Colonic mucosa (tissue), 4 donors: ENCODE measurements at regions not wholly inside any gene's neighbourhood (a gene's known extent, or its start where the extent isn't known, plus 50 kb on each side); places are given as distances from the start of the nearest gene placed in this dataset.

ENCODE experiments used
- DNase-seq: peaks from one replicate; pipeline ENCODE4 v3.0.0-alpha.2; 2020
- H3K27ac ChIP-seq: fragments of 200-600 bp; one replicate; pipeline ENCODE4 v1.8.0; 2021
- H3K27me3 ChIP-seq: fragments of 200-600 bp; one replicate; pipeline ENCODE4 v1.8.0; 2021
- H3K36me3 ChIP-seq: fragments of 200-600 bp; one replicate; pipeline ENCODE4 v1.8.0; 2021
- H3K4me1 ChIP-seq: fragments of 200-600 bp; one replicate; pipeline ENCODE4 v1.8.0; 2021; ENCODE audit warnings: mild to moderate bottlenecking
- H3K4me3 ChIP-seq: fragments of 200-600 bp; one replicate; pipeline ENCODE4 v1.8.0; 2021
- H3K9ac ChIP-seq, 2 donors: one replicate each; pipeline ENCODE4 v1.7.0; 2013; ENCODE audit warnings: control low read depth in 2 of 2, low read depth in 2 of 2, low read length in 2 of 2
- H3K9me3 ChIP-seq: fragments of 200-600 bp; one replicate; pipeline ENCODE4 v1.8.0; 2021
- CTCF ChIP-seq: fragments of 200-600 bp; IDR thresholded peaks from one replicate; pipeline ENCODE4 v1.8.0; 2022; ENCODE audit warnings: antibody characterized with exemption, mild to moderate bottlenecking
- intact Hi-C: fragments of 100-400 bp; cut with DNase I; formaldehyde crosslinking; loops from one replicate; pipeline ENCODE4 v1.14.1; 2022
- donor health status: healthy.
- donor health status: DM: no; HTN: no; CAD: no.
- donor health status: DM: no; HTN: no; CAD: no.

- no peaks in the 10 kb centered on the region for H3K36me3 ChIP-seq
- no peak overlapping the region for H3K27ac ChIP-seq
- DNase-seq, result no peak
- no peak overlapping the region for H3K9ac ChIP-seq
- no peak overlapping the region for H3K4me3 ChIP-seq
- H3K4me1 ChIP-seq, result no peaks in the 10 kb centered on the region
- H3K27me3 ChIP-seq, result no peaks in the 10 kb centered on the region
- intact Hi-C loops, result no loop called here
- TF ChIP-seq CTCF, result no peak
- no peaks in the 10 kb centered on the region for H3K9me3 ChIP-seq
Observed at GRCh38 chr2:199629301-199629700, 171.6 kb upstream of the SATB2 start.

- Histone ChIP-seq H3K27ac (no peak overlapping the region), H3K4me3 (no peak overlapping the region), H3K27me3 (no peaks in the 10 kb centered on the region), H3K9me3 (no peaks in the 10 kb centered on the region), H3K9ac (no peak overlapping the region), H3K36me3 (no peaks in the 10 kb centered on the region), H3K4me1 (no peaks in the 10 kb centered on the region)
- no peak for DNase-seq
- TF ChIP-seq CTCF, result no peak
- intact Hi-C loops, result no loop called here
Observed at GRCh38 chr2:199627417-199627816, 169.7 kb upstream of the SATB2 start.

GRCh38 chr2:199624958-199625357 lies 167.2 kb upstream of the SATB2 start:
- Histone ChIP-seq H3K4me1 (no peaks in the 10 kb centered on the region), H3K27me3 (no peaks in the 10 kb centered on the region), H3K36me3 (no peaks in the 10 kb centered on the region), H3K4me3 (no peak overlapping the region), H3K9me3 (no peaks in the 10 kb centered on the region), H3K9ac (no peak overlapping the region), H3K27ac (no peak overlapping the region)
- TF ChIP-seq CTCF, result no peak
- intact Hi-C loops, result no loop called here
- no peak for DNase-seq

GRCh38 chr2:199612509-199613130 lies 154.9 kb upstream of the SATB2 start:
- Histone ChIP-seq H3K4me1 (no peaks in the 10 kb centered on the region), H3K4me3 (no peak overlapping the region), H3K36me3 (no peaks in the 10 kb centered on the region), H3K27me3 (no peaks in the 10 kb centered on the region), H3K9me3 (no peaks in the 10 kb centered on the region), H3K9ac (no peak overlapping the region), H3K27ac (no peak overlapping the region)
- TF ChIP-seq CTCF, result no peak
- DNase-seq, result no peak
- intact Hi-C loops, result no loop called here

- no peak for TF ChIP-seq CTCF
- H3K9me3 ChIP-seq, result no peaks in the 10 kb centered on the region
- no peaks in the 10 kb centered on the region for H3K4me1 ChIP-seq
- no peak overlapping the region for H3K9ac ChIP-seq
- intact Hi-C loops, result no loop called here
- no peak for DNase-seq
- no peak overlapping the region for H3K4me3 ChIP-seq
- H3K27ac ChIP-seq, result no peak overlapping the region
- no peaks in the 10 kb centered on the region for H3K36me3 ChIP-seq
- no peaks in the 10 kb centered on the region for H3K27me3 ChIP-seq
Observed at GRCh38 chr2:199607914-199608313, 150.2 kb upstream of the SATB2 start.
